ENCODE measurements at regions not wholly inside any gene's neighbourhood (a gene's known extent, or its start where the extent isn't known, plus 50 kb on each side); places are given as distances from the start of the nearest gene placed in this dataset.

DNA sequence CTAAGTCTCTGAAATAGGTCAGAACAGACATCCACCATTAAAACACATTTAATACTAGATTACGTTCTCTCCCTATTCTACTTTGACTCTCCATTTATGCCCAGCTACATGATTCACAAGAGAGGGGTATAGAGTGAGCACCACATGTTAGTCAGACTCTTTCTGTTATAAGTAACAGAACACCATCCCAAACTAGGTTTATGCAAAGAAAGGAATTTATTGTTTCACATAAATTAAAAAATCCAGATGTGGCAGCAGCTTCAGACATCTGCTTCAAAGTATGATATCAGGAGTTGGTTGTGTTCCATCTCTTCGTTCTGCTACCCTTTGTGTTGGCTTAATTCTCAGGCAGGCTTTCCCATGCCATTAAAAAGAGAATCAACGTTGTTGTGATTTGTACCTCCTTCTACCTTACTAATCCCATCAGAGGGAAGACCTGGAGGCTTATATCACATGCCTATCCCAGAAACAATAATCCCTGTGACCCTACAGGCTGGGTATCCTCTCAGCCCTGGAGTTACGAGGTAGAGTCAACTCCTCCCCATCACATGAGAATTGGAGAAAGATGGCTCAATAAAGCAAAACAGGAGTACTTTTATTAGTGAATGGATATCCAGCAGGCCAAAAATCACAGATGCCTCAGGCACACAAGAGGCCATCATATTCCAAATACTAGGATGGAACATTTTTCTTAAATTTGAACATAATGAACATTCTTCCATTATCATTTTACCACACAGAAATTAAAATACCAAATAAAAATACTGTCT is 163.2 kb downstream of the SLC7A11 start:
- peak; percentile 14 for DNase-seq

DNA sequence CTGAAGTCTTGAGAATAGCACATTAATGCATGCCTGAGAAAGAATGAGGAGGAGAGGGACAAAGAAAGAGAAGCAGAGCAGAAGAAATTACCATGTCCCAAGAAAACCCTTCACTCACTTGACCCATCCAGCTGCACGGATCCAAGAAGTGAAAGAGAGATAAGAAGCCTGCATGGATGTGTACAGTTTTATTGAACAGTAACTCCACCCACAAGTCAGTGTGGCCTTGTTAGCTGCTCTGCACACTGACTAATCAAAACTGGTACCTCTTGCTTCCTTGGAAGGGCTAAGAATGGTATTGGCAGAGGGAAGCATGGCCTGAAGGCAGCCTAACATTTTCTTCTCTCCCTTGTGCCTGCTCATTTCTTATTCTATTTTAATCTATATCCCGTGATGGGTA is 163.9 kb downstream of the SLC7A11 start:
- no peak for DNase-seq

DNA sequence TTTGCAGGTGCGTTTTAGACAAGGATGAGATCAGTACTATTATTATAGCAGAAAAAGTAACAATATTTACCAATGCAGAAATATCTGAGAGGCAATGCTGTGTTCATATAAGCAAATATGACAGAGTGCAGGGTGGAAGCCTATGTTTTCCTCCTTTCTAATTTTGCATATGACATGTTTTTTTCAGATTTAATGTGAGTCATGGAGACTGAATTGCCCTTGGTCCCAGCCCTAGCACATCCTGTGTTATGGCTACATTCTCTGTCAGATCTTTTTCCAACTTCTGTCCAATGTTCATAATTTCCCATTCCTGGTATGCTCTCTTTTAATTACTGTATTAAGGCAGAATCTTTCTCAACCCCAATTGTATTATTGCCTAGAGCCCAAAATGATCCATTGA is 165.6 kb downstream of the SLC7A11 start:
- DNase-seq: no peak

DNA sequence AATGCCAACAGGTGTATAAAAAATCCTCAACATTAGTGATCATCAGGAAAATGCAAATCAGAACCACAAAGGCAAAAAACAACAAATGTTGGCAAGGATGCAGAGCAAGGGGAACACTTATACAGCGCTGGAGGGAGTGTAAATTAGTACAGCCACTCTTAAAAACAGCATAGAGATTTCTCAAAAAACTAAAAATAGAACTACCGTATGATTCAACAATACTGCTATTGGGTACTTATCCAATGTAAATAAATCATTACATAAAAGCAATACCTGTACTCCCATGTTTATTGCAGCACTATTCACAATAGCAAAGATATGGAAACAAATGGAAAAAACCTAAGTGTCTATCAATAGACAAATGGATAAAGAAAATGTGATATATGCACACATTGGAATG is 171.3 kb downstream of the SLC7A11 start:
- no peak for DNase-seq

DNA sequence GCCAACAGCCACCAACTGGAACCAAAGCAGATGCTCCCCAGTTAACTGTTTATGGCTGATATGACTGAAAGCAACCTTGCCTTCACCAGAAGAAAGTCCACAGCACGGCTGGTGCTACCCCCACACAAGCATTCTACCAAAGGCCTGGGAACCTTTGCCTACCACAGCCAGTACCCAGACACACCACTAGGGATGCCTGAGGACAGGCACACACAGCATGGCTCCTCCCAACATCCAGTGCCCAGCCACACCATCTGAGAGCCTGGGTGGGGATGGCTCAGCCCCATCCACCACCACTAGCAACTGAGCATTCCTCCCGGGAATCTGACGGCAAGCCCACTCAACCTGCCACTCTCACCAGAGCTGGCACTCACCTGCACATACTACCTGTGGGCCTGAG is 178.6 kb downstream of the SLC7A11 start:
- DNase-seq: no peak

DNA sequence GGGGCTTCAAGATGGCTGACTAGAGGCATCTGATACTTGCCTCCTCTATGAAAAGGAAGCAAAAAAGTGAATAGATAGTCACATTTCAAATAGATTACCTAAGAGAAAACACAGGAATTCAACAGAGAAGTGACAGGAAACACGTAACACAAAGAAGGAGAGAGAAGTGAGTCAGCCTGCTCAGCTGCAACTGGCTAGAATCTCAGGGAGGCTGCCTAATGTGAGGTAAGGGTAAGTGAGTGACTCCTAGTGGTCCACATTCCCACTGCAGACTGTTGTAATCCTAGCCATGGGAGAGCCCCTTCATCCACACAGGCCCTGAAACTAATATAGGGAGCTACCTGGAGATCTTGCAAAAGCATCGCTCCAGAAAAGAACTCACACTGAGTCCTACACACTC is 179.2 kb downstream of the SLC7A11 start:
- no peak for DNase-seq

DNA sequence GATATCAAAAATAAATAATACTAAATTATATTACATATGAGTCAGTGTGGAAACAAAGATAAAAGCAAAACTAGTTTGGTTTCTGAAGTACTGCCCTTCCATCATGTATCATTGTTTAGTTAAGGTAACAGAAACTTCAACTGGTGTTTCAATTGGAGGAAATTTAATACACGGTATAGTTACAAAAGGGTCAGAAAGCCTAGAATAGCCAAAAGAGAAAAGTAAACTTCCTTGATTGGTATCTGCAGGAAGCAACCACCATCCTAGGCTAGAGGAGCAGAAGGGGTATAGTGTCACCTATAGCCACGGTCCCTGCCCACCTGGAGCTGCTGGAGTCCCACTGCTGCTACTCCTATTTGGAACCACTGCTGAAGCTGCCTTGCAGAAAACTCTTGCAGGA is 185.6 kb downstream of the SLC7A11 start:
- no peak for DNase-seq

DNA sequence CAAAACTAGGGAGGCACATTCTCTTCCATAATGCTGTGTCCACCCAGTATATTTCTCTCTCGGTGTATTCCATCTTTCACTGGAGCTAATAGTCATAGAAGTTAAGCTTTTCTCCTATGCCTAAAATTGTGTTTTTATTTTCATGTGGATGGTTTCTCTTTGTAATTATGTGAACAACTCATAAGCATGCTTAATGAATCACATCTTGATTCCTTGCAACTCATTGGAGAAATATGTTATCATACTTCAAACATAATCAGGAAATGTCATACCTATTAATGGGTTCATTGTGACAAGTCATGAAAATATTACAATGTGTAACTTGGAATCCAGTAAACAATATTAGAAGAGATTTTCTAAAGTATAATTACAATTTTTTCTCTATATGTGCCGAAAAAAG is 186.3 kb downstream of the SLC7A11 start:
- no peak for DNase-seq

DNA sequence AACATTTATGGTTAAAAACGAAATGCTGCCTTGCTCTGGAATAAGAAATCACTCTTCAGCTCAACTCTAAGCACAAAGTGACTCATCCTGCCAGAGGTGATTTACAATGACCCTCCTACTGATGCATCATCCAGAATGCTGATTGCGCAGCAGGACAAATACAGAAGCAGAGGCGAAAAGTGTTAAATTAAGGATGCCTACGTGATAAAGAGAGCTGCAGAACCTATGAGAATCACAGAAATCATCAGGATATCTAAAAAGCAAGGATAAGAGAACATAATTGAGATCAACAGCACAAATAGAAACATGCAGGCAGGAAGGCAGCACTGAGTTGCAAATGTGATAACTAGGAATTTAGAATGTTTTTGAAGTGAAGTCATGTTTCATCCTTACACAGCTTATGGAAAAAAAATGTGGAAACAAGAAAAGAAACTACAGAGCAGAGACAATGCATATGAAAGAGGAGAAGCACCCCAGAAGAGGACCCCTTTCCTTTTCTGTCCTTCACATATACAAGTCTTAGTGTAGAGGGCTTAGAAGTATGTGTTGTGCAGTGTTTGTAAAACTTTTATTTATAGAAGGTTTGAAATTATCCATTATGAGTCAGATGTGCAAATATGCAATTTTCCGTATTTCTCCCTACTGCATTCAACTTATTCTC is 188.4 kb downstream of the SLC7A11 start:
- no peak for DNase-seq

DNA sequence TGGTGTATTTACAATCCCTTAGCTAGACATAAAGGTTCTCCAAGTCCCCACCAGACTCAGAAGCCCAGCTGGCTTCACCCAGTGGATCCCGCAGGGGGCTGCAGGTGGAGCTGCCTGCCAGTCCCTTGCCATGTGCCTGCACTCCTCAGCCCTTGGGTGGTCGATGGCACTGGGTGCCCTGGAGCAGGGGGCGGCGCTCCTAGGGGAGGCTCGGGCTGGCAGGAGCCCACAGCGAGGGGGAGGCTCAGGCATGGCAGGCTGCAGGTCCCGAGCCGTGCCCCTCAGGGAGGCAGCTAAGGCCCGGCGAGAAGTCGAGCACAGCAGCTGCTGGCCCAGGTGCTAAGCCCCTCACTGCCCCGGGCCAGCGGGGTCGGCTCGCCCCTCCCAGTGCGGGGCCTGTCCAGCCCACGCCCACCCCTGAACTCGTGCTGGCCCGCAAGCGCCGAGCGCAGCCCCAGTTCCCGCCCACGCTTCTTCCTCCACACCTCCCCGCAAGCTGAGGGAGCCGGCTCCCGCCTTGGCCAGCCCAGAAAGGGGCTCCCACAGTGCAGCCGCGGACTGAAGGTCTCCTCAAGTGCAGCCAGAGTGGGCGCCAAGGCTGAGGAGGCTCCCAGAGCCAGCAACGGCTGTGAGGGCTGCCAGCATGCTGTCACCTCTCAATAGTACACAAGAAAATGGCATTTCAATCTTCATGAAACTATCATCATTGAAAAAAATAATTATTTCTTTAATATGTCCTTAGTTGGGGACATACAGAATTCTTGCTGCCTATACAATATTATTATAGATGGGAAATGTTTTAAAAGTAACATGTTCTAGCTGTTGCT is 189.1 kb downstream of the SLC7A11 start:
- no peak for DNase-seq

DNA sequence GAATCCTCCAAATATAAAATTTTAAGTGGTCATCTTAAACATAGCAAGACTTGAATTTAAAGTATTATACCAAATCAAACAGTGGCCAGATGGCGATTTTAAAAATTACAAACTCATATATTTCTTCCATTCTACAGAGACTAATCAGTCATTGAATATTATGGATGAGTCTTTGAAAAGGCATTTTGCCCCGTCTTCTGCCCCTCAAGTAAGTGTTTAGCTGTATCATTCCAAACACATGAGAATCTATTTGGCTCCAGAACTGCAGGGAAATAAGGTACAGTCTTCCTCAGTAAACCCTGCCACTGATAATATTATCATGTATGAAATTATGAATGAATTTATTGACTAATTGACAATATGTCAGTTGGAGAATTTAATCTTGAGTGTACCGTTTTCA is 191.0 kb downstream of the SLC7A11 start:
- DNase-seq: no peak

DNA sequence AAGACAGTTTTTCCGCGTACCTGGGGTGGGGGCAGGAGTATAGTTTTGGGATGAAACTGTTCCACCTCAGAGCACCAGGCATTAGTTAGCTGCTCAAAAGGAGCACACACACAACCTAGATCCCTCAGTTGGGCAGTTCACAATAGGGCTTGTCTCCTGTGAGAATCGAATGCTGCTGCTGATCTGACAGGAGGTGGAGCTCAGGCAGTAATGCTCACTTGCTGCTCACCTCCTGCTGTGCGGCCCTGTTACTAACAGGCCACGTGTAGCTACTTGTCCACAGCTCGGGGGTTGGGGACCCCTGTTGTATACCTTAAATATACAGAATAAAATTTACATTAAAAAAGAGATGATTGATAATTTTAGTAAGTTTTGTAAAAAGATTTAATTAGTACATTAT is 191.5 kb downstream of the SLC7A11 start:
- peak; percentile 1 for DNase-seq

DNA sequence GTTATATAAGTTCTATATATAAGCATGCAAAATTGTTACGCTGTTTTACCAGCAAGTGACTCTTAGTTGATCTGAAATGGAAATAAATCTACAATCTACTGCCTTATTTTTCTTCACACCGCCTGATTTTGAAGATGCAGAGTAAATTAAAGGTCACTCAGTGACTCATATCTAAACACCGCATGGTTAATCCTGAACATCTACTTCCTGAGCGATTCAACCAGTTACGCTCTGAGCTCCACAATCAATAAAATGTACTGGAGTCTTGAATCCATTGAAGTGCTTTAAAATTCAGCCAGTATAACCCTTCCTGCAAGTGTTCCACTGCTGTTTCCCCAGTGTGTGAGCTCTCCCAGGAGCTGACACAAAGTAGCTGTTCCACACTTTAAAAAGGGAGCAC is 192.8 kb downstream of the SLC7A11 start:
- no peak for DNase-seq

DNA sequence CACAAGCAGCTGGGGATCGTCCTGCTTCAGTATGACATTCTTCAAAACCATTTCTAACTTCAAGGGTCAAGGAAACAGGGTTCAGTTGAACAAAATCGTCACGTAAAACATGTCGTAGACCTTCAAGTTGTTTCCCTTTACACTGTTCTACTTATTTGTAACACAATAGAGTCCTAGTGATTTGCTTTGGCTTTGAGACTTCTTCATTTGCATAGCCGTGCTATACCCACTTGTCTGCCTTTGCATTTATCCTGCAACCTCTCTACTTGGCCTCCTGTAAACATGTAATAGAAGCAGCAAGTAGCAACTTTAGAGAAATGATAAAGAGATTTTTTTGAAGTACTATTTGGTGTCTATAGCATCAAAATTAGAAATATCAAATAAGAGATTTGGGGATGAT is 194.9 kb downstream of the SLC7A11 start:
- DNase-seq: no peak

DNA sequence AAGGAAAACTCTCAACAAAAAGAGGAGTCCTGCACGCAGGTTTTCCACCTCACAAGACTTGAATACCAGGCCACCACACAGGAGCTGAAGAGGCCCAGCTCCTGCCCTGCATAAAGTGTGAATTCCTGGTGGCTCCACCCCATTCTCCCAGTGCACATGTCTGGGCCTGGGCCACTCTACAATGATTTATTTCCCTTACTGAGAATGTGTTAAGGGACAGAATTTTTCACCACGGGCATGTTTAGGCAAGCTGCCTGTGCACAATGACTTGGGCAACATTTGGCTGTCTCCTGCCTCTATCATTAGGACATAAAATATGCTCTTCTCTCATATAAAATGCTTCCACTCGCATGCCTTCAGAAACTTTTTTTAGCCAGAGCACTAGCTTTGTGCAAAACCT is 197.1 kb downstream of the SLC7A11 start:
- no peak for DNase-seq

DNA sequence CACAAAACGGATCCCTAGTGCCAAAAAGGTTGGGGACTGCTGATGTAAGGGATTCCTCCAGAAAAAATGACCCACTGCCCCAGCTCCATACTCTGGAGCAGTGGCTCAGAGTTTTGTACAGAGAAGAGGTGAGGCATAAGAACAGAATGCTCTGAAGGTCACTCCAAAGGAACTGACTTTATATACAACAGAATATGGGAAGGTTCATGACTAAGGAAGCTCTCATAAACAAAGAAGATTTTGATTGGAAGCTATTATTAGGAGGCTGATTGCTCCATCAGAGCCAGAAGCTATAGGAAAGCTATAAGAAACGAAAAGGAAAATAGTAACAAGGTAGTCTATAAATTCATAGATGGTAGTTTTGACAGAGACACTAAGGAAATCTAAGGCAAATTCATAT is 203.1 kb downstream of the SLC7A11 start:
- DNase-seq: no peak

DNA sequence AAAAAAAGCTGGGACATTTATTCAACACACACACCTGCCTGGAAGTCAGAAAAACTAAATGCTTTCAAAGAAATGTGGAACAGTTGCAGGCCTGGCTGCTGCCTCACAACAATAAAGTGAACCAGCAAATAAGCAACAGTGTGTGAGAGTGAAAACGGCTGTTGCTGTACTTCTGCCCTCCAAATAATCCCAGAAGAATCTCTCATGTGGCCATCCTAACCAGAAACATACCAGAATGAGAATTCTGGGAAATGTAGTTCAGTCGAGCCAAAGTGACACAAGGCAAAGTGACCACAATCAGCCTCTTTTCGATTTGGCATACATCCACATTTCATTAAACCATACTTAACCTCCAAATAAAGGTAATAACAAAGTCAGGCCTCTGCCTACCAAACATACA is 204.5 kb downstream of the SLC7A11 start:
- DNase-seq: no peak

DNA sequence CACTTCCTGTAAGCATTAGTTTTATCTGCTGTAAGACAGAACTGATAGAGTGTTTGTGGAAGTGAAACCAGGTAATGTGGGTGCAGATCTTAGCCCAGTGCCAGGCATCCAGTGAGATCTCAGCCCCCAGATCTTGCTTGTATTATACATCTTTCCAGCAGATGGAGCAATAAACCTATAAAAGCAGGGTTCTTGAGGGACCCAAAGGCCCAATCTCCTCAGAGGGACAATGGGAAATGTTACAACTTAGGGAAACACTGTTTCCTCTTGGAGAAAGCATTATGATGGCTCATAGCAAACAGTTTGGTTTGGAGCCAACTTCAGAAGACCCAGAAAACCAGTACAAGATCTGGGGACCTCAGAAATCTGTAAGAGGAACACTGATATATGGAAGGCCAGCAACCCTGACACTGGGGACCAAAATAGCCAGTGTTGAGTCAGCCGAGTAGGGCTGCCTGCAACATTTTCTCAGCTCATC is 206.3 kb downstream of the SLC7A11 start:
- DNase-seq: peak; percentile 76

DNA sequence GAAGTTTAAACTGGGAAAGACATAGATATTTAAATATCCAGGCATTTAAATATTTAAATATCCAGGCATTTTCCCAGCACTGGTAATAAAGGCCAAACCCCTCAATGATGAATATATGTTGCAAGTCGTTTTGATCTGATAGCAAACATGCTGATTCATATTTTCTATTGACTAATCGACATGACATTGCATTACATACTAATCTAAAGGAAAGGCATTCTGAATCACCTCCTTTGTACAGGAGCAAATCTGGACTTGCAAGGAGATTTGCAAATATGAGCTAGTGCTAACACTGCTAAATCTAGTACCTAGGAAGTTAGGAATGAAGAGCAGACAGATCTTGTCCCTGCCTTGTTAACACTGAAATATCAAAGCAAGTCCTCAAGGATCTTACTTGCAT is 207.3 kb downstream of the SLC7A11 start:
- DNase-seq: no peak

DNA sequence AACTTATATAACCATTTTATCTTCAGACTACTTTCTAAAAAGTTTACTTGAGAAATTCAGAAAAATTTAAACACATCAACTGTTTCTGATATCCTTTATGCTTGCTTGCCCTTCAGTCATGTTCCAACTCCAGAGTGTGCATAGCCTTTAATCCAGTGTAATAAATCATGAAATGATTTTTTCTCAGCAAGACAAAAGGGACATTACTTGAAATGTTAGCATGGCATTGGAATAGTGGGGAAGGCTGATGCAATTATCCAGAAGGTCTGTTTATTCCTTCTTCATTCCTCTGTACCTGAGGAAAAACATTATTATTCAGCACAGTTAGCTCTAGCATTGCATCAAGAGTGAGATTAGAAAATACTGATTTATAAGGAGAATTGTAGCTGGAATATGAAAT is 209.9 kb downstream of the SLC7A11 start:
- no peak for DNase-seq

DNA sequence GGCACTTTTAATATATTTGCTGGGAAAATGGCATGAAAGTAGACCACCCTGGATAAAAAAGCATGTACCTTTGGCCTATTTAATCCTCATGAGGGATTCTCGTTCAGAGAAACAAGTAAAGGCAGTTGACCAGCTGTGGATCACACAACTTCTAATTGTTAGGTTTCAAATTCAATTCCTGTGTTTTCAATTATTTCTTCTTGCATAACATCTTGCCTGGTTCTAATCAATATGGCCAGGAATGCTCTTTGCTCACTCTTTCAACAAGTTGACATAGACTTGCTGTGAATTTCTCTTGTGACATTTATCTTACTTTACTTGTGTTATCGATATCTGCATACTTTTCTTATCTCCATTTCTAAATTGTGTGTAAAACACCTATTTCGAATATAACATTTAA is 211.8 kb downstream of the SLC7A11 start:
- DNase-seq: no peak

DNA sequence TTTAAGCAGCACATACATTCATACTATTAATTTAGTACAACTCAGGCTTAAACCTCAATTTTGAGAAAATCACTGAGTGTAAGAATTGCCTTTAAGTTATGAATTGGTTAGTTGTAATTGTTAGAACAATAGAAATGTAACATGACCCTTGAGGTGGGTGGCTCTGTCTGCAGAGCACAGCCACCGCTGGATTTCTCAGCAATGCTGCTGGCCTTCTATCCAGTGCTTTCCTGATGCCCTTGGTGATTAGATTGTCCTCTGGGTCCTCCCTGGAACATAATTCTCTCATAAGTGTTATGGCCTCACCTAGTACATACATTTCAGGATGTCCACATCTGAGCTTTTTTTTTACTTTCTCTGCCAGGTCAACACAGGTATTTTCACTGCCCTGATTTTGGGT is 213.2 kb downstream of the SLC7A11 start:
- DNase-seq: no peak

DNA sequence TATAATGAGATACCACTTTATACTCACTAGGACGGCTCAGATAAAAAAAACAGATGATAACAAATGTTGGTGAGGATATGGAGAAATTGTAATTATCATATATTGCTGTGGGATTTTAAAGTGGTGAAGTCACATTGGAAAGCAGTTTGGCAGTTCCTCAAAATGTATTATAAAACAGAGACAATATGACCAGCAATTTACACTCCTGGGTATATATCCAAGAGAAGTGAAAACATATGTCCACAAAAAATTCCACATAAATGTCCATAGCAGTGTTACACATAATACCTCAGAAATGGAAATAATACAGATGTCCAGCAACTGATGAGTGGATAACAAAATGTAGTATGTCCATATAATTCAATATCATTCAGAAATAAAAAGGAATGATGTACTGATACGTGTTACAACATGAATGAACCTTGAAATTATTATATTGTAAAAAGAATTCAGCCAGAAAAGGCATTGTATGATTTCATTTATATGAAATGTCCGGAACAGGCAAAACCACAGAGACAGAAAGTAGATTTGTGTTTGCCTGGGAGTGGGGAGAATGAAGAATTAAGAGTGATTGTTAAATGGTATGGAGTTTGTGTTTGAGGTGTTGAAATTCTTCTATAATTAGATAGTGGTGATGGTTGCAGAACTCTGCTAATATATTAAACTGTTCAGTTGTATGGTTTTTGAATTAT is 220.9 kb downstream of the SLC7A11 start:
- no peak for DNase-seq

All from NCI-H82 (cell line).